ENCODE measurements at regions not wholly inside any gene's neighbourhood (a gene's known extent, or its start where the extent isn't known, plus 50 kb on each side); places are given as distances from the start of the nearest gene placed in this dataset.

DNA sequence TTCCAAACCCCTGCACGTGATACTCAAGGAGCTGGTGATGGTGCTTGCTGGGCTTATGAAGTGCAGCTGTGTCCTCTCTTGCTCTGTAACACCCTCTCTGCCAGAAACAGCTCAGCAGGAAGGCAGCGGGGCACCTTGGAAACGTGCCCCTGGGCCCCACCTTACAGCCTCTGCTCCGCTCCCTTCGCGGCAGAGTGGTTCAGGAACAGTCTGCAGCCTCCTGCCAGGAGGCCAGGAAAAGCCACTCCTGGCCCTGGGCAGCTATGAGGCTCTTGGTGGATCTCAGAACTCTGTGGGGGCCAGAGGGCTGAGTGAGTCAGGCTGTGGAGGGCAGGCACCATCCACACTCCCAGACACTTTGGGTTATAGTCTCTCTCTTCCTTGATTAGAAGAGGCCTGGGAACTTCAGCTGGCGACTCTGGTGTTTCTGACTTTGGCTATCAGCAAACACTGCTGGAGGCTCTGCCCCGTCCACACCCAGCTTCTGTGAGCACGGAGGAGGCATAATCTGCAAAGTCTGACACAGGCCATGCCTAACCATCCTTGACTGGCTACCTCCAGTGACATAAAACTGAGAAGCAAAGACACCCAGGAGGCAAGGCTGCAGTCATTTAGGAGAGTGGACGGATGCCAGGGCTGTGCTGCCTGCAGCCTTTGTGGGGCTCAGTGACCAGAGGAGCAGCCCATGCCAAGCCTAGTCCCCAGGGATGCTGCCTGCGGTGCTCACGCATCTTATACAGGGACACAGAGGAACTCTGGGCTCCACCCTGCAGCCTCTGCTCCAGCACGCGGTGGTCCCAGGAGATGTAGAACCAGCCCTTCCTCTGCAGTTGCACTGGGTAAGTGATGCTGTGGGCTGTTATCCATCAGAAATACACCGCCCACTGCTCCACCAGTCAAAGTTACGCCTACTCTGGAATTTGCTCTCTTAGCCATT lies 65.3 kb downstream of the METRNL start:
- no peak for DNase-seq (ENCODE audit: low read depth in 2 of 2)

DNA sequence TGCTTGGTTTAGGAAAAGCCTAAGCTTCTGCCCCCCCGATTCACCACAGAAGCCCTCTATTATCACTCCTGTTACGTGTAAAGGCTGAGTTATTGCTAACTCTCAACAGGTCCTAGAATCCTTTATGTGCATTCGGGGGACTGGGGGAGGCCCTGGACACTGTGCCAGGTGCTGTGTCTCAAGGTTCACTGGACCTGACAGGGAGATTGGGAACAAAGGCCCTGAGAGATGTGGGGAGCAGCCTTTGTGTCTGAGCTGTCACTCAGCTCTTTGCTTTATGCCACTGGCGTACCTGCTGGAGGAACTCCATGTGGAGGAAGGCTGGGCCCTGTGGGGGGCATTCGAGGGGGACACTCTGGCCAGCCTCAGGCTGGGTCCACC lies 65.9 kb downstream of the METRNL start:
- DNase-seq (ENCODE audit: low read depth in 2 of 2), result no peak

DNA sequence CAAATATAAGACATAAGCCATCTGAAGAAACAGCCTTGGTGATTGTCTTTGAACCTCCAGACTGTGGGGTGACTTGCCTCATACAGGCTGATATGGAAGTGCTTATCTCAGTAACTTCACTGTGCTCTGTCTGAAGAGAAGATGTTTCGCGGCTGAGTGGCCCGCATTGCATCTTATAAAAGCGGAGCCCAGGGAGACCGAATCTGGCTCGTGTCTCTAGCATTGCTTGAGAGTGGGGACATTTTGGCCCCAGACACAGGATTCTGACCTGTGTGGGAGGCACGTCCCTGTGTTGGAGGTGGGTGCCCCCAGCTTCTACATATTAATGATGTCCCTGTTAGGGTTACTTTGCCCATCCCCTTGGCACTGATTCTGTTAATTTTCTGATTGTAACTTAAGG lies 66.4 kb downstream of the METRNL start:
- DNase-seq (ENCODE audit: low read depth in 2 of 2), result no peak

DNA sequence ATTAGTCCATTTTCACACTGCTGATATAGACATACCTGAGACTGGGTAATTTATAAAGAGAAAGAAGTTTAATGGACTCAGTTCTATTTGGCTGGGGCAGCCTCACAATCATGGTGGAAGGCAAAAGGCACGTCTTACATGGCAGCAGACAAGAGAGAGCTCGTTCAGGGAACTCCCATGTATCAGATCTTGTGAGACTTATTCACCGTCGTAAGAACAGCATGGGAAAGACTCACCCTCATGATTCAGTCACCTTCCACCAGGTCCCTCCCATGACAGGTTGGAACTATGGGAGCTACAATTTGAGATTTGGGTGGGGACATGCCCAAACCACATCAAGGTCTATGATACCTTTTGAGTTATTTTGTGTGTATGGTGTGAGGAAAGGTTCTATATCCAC lies 66.9 kb downstream of the METRNL start:
- no peak for DNase-seq (ENCODE audit: low read depth in 2 of 2)

DNA sequence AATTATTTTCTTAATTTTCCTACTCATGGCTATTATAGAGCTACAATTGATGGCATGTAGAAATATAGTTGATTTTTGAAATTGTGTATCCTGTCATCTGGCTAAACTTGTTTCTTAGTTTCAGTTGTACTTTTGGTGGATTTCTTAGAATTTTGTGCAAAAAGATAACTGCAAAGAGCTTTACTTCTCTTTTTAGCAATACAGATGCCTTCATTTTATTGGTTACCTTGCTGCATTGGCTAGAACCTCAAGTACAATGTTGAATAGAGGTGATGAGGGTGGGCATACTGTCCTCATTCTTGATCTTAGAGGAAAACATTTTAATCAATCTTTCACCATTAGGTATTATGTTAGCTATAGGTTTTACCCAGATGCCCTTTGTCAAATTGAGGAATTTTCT lies 67.9 kb downstream of the METRNL start:
- DNase-seq (ENCODE audit: low read depth in 2 of 2), result no peak

GRCh38 chr17:83148317-83149028 lies 69.1 kb downstream of the METRNL start:
- DNase-seq (ENCODE audit: low read depth in 2 of 2), result no peak

- no peak for DNase-seq (ENCODE audit: low read depth in 2 of 2)
Observed at GRCh38 chr17:83149029-83149725, 69.8 kb downstream of the METRNL start.

DNA sequence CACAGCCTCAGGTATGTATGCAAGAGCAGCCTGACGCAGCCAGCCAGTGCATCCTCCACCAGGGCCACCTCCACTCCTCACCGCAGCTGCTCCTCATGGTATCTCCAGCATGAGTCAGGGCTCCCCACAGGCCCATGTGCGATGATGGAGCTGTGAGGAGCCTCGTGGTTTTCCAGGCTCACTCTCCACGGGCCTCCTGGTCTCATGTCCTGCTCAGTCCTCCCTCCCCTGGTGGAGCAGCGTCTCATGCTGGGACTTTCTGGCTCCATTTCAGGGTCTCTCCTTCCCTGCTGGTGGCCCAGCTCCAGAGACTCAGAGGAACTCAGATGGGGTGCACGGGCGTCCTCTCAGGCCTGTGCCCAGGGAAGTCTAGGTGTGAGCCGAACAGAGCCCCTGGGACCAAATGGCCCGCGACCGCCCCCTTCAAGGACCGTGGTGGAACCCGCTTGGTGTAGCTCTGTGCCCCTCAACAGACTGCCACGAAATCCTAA lies 70.4 kb downstream of the METRNL start:
- no peak for DNase-seq (ENCODE audit: low read depth in 2 of 2)

- no peak for DNase-seq (ENCODE audit: low read depth in 2 of 2)
Observed at GRCh38 chr17:83150369-83151055, 71.1 kb downstream of the METRNL start.

DNA sequence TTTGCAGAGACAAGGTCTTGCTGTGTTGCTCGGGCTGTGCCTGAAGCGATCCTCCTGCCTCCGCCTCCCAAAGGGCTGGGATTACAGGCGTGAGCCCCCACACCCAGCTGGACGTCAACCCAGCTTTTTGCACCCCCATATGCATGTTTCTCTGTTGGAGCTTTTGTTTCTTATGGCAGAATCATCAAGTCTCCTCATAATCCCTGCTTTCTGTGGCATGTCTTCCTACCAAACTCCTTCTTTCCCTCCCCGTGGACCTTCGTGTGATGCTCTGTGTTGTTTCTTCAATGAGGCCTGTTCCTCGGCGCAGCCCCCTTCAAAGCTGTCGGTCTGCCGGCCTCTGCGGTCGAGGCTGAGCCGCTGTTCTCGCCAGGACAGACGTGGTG lies 71.6 kb downstream of the METRNL start:
- no peak for DNase-seq (ENCODE audit: low read depth in 2 of 2)

- DNase-seq (ENCODE audit: low read depth in 2 of 2), result no peak
Observed at GRCh38 chr17:83151442-83152226, 72.2 kb downstream of the METRNL start.

- DNase-seq (ENCODE audit: low read depth in 2 of 2), result no peak
Observed at GRCh38 chr17:83152227-83152744, 72.9 kb downstream of the METRNL start.

DNA sequence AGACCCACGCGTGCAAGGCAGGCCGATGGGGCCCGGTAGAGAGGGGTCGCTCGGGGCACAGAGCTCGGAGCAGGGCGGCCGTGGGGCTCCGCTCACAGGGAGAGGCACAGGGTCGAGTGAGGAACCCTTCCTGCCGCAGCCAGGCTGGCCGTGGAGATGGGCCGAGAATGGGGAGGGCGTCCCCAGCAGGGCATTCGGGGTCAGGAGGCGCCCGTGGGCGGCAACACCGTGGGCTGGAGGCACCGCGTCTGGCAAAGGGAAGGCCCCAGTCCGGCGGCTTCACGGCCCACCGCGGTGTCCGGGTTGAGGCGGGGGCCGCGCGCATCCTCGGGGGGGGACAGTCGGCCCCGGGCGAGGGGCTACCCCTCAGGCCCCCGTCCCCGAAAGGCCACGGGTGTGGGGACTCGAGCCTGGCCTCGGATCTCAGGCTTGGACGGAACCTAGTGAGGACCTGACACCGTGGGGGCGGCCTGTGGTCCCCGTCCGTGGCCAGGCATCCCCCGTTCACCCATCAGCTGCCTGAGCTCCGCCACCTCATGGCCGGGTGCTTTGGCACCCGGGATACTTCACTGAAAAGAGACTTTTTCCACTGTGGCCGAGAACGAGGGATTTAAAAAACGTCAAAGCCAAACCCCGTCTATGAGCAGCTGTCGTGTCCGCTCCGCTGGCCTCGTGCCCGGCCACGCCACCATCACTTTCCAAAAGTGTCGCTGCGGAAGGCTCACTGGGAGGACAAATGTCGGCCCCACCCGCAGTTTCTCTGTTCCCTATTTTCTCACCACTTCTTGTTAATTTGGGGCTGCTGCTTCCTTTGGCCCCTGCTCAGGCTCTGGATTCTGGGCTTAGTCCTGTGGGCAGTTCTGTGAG lies 73.6 kb downstream of the METRNL start:
- DNase-seq (ENCODE audit: low read depth in 2 of 2), result no peak

DNA sequence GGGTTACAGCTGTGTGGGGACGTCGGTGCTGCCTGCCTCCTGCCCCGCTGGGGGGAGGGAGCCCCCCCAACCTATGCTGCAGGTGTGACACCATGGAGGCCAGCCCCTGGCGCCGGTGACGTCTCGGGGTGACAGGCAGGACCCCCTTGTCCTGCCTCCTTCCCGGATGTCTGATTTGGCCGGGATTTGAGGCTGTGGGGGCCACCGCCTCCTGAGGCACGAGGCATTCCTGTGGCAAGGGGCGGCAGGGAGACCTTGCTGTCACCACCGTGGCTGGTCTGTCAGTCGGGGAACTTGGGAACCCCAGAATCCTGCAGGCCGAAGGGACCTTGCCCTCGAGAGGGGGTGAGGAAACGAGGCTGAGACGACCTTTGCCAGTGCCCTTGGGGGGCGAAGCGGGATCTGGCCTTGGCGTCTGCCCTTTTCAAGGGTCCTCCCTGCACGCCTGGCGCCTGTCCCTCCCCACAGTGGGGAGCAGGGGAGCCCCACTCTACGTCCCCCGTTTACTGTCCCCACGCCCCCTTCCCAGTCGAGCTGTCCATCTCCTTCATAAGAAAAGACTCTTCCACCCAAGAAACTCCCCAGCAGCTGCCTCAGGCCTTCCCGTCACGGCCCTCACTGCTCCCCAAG lies 74.4 kb downstream of the METRNL start:
- DNase-seq (ENCODE audit: low read depth in 2 of 2), result no peak

DNA sequence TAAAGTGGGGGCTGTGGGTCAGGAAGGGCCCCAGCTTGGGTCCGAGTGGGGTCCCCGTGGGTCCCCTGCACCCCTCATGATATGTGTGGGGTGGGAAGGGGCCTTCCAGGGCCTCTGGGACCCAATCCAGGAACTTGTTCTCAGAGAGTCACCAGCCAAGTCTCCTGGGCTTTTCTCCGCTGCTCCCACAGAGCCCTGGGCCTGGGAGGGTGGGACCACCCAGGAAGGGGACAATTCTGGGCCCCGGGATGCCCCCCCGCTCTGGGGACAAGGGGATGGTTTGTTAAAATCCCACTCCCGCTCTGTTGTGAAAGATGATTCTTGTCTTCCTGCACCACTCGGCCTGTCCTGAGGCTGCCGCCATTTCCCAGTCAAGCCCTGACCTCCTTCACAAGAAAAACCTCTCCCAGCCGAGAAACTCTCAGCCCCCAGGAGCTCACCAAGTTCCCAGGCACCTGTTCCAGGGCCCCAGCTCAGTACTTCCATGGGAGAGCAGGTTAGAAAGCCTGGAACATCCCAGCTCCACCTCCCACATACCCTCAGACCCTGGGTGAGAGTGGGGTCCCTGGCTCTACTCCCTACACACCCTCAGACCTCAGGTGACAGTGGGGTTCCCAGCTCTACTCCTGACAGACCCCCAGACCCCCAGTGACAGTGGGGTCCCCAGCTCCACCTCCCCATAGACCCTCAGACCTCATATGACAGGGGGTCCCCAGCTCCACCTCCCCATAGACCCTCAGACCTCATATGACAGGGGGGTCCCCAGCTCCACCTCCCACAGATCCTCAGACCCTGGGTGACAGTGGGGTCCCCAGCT lies 75.1 kb downstream of the METRNL start:
- no peak for DNase-seq (ENCODE audit: low read depth in 2 of 2)

DNA sequence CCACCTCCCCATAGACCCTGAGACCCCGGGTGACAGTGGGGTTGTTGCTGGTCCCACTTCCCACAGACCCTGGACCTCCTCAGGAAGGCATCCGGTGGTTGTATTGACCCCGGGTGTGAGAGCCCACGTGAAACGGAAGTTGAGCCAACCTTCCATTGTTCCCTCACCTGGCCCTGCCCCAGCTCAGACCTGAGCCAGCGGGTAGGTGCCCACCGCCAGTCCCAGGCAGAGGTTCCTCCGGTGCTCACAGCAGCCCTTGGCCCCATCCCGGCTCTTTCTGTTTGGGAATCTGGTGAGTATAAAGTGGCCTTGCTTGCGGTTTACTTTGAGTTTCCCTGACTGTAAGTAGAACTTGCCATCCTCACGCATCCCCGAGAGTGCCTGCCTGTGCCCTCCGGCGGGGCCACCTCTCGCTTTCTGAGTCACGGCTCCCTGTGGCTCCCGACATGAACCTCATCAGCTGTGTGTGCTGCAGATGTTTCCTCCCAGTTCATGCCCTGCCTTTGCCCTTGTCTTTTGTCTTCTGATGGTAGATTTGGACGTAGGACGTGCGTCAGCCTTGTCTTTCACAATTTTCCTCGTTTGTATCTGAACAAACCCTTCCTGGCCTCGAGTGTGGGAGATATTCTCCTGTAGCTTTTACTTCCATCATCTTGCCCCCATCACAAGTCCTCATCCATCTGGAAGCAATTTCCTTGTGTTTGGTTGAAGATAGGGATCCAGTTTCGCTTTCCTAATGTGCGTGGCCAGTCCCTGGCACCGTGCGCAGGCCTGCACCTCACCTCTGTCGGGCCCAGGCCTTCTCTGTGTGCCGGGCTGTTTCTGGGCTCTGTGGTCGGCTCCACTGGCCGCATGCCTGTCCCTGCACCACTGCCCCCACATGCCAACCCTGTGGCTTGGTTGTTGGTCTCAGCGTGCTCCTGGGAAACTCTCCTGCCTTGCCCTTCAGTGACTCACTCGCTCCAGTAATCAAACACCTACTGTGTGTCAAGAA lies 76.0 kb downstream of the METRNL start:
- no peak for DNase-seq (ENCODE audit: low read depth in 2 of 2)

DNA sequence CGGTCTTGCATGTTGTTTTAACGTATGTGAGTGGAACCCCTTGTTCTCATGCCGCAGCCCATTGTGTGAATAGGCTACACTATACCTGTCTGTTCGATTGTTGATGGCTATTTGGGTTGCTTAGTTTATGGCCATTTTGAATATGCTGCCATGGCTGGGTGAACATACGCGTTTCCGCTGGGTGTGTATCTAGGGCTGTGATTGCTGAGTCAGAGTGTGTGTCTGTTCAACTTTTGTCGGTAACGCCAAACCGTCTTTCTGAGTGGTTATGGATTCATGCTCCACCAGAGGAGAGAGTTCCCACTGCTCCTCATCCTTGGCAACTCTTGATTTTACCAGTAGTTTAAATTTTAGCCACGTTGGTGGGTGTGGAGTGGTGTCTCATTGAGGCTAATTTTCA lies 77.0 kb downstream of the METRNL start:
- DNase-seq (ENCODE audit: low read depth in 2 of 2), result no peak
